IPS DF 19.7 (cell line): ENCODE measurements at regions not wholly inside any gene's neighbourhood (a gene's known extent, or its start where the extent isn't known, plus 50 kb on each side); places are given as distances from the start of the nearest gene placed in this dataset.
A peak's percentile ranks its signal among the peaks of the same experiment; 100 is the strongest.

Experiments used
- DNase-seq: peaks from one replicate; pipeline ENCODE4 v3.0.0-alpha.2; 2013; ENCODE audit warnings: low read depth, low spot score

- no peak for DNase-seq
Measured at GRCh38 chr4:149296503-149296902, 519.1 kb downstream of the IQCM start.

GRCh38 chr4:149296084-149296483 lies 519.6 kb downstream of the IQCM start:
- DNase-seq = no peak

DNA sequence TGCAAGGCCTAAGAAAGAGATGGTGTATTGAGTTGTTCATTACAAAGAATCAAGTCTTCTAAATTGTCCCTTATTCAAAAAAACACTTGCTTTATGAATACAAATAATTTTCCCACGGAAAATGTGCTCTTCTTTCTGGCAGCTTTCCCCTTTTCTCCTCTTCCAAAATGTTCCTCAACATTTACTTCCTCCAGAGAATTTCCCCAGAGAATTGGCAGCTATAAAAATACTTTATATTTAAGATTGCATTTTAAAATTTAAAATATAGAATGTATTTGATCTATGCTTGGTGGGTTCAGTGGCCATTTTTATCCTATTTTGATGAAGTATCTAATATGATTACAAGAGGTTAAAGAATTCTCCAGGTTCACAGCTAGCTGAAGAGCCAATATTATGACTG lies 521.0 kb downstream of the IQCM start:
- no peak for DNase-seq

- DNase-seq = no peak
Measured at GRCh38 chr4:149293046-149293649, 522.5 kb downstream of the IQCM start.

- no peak for DNase-seq
Measured at GRCh38 chr4:149292425-149293007, 523.1 kb downstream of the IQCM start.

- DNase-seq = no peak
Measured at GRCh38 chr4:149291463-149291862, 524.2 kb downstream of the IQCM start.

GRCh38 chr4:149280806-149281205 lies 534.8 kb downstream of the IQCM start:
- DNase-seq = no peak

GRCh38 chr4:149279776-149280175 lies 535.9 kb downstream of the IQCM start:
- DNase-seq = no peak

- DNase-seq = no peak
Measured at GRCh38 chr4:149279331-149279730, 536.3 kb downstream of the IQCM start.

DNA sequence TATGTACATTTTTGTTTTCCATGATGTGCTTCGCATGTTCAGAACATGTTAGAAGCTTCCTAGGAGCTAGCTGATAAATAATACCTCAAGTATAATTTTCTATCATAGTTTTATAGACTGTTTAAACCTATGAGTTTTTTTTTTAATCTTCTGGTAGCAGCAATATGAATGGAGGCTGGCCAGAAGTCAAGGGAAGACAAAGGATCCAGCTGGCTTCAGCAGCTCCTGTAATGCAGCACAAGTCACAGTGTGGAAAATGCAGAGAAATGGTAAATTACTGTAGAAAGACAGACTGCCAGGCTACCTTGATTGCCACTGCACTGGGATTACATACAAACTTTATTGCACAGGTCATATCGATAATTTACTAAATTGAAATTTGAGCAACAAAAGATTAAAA lies 537.9 kb downstream of the IQCM start:
- no peak for DNase-seq

DNA sequence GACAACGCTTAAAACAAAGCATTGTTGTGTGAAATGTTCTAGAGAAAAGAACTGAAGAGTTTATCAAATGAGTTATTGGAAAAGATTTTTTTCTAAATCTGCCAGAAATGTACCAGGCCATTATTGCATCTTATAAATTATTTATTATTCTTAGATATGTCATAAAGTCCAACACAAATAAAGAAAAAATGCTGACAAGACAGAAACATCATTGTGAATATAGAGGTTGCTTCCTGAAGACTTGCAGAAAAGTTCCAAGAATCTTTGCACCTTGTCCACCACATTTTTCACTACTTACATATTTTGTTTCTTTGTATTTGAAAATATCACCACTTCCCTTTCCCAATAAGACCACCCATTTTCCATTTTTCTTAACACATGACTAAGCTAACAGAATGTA lies 545.8 kb downstream of the IQCM start:
- DNase-seq = no peak

DNA sequence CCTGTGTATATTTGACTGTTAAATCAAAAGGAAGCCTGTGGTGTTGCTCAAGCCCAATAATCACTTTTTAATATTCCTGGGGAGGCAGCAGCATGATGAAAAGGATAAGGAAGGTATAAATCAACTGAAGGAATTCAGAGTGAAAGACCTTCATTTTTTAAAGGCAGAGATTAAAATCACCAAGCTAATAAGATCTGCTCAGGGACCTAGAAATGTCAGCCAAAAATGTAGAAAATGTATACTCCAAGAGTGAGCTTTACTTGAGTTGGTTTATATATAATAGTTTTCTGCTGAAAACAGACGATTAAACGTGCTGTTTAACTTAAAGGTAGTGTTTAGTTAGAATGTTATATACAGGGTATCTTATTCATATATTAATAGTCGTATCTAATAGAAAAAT lies 549.3 kb downstream of the IQCM start:
- no peak for DNase-seq

DNA sequence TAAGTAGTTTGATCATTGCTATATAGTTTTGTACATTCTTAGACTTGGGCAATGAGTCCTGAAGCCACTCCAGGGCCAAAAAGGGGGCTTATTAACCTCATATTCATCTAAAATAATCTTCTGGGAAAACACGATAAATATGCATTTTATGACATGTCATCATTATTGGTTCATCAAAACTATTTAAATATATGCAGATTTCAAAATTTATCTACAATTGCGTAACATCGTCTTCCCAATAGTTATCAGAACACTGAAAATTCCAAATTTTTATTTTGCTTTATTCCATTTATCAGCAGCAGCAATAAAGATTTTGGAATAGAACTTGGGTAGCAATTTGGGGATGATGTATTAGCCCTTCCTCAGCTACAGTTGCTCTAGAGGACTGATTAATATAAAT lies 550.0 kb downstream of the IQCM start:
- no peak for DNase-seq

- peak; percentile 12 for DNase-seq
Measured at GRCh38 chr4:149264093-149264733, 551.4 kb downstream of the IQCM start.

DNA sequence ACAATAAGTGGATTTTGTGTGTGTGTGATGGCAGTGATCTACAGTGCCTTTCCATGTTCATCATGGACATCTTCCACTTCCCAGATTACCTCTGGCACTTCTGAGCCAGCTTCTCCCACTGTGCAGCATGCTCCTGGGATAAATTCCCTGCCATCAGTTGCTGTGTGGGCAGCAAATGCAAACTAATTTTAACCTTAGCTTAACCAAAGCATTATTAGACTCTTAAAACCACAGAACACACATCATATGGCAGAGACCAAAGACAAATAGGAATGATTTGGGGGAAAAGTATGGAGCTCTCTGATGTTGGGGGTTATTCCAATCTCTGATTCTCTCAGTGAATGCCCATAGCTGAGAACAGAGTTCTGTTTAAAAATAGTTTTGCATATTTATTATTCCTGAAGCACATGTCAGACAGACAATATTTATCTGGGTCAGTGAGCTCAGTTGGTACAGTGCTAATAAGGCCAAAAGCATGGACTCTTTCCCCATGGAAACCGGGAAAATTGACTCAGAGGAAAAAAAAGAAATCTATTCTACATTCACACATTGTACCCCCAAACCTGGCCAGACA lies 567.4 kb downstream of the IQCM start:
- no peak for DNase-seq

GRCh38 chr4:149247164-149247563 lies 568.5 kb downstream of the IQCM start:
- DNase-seq = no peak

GRCh38 chr4:149245333-149245732 lies 570.3 kb downstream of the IQCM start:
- no peak for DNase-seq

DNA sequence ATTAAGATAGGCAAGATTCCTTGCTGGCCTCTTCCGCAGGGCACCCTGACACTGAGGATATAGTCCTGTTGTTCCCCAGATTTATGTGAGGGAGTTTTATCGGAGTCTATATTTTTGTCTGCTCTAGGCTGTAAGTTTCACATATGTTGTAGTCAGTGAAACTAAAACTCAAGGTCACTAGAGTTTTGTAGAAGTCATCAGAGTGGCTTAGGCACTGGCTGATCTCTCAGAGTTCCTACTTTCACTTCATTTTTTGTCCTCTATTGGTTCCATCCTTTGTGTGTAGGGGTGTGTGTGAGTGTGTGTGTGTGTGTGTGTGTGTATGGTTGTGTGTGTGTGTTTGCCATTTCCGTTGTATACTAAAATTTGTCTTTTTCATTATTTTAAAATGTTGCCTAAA lies 577.5 kb downstream of the IQCM start:
- DNase-seq = no peak

DNA sequence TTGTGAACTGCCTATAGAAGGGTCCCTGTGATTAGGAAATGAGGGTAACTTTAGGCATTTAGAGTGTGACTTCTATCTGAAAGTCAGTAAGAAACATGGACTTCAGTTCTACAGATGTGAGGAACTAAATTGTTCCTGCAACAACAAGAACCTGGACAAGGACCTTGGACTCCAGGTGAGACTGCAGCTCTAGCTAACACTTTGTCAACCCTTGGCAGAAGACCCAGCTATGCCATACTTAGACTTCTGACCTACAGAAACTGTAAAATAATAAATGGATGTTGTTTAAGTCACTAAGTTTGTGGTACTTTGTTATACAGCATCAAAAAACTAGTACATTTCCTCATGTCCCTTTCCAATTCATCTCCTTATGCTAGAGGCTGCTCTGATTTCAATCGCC lies 580.8 kb downstream of the IQCM start:
- DNase-seq = no peak

DNA sequence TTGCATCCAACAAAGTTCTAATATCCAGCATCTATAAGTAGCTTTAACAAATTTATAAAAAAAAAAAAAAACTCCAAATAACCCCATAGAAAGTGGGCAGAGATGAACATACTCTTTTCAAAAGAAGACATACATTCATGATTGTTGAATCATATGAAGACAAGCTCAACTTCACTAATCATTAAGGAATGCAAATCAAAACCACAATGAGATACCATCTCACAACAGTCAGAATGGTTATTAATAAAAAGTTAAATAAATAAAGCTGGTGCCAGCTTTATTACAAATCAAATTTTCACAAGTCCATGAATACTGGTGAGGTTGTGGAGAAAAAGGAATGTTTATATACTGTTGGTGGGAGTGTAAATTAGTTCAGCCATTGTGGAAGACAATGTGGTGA lies 592.0 kb downstream of the IQCM start:
- no peak for DNase-seq

GRCh38 chr4:149218672-149219071 lies 597.0 kb downstream of the IQCM start:
- DNase-seq = no peak

DNA sequence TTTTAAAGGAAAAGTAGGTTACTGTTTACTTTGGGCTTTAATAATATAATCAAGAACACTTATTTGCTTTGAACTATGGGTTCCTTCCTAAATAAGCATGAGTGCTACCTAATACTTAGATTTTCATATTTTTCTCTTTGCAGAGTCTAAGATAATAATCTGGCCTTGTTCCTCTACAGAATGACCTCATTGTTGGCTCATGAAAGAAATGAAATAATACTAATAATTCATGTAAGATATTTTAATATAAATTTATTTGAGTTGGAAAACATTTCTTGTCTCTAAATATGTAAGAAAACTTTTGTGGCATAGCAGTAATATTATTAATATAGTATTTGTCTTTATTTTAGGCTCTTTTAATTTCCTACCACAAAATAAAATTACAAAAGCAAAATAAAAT lies 601.3 kb downstream of the IQCM start:
- no peak for DNase-seq

GRCh38 chr4:149211876-149212275 lies 603.8 kb downstream of the IQCM start:
- DNase-seq = no peak
